Thyroid gland (tissue), 4 donors: ENCODE measurements at regions not wholly inside any gene's neighbourhood (a gene's known extent, or its start where the extent isn't known, plus 50 kb on each side); places are given as distances from the start of the nearest gene placed in this dataset.

Experiments
- POLR2A ChIP-seq, 2 donors: fragments of 450-650 bp; IDR thresholded peaks; one replicate each; pipeline ENCODE4 v1.6.1; 2017; ENCODE audit warnings: antibody characterized with exemption in 2 of 2, mild to moderate bottlenecking in 2 of 2, moderate library complexity in 1 of 2
- TF ChIP-seq, protein P1 (sequence below), 6 experiments: fragments of 200-600 bp in 3 of 6; fragments of 450-650 bp in 3 of 6; sonication (generic) in 3 of 6; IDR thresholded peaks; one replicate each; pipeline ENCODE4 v1.5.1; 2016 to 2019; ENCODE audit warnings: antibody characterized with exemption in 6 of 6, mild to moderate bottlenecking in 2 of 6, inconsistent platforms in 1 of 6, moderate library complexity in 1 of 6

DNA sequence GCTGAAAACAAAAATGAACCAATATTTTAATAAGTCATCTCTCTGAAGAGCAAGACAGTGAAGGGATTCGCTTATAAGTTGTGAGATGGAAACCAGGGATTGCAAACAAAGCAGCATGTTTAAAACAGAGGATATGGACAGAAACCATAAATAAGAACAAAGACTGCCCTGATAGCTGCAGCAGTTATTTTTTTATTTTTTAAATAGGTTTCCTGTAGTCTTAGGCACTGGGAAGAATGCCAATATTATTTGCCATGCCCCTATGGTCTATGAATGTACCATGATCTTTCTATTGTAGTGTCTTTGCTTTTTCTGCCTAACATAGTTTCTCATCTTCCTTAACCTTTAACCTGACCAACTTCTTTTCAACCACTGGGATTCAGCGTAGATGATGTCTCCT, 1334.0 kb upstream of the NRXN1 start:
- TF ChIP-seq, protein P1, sequence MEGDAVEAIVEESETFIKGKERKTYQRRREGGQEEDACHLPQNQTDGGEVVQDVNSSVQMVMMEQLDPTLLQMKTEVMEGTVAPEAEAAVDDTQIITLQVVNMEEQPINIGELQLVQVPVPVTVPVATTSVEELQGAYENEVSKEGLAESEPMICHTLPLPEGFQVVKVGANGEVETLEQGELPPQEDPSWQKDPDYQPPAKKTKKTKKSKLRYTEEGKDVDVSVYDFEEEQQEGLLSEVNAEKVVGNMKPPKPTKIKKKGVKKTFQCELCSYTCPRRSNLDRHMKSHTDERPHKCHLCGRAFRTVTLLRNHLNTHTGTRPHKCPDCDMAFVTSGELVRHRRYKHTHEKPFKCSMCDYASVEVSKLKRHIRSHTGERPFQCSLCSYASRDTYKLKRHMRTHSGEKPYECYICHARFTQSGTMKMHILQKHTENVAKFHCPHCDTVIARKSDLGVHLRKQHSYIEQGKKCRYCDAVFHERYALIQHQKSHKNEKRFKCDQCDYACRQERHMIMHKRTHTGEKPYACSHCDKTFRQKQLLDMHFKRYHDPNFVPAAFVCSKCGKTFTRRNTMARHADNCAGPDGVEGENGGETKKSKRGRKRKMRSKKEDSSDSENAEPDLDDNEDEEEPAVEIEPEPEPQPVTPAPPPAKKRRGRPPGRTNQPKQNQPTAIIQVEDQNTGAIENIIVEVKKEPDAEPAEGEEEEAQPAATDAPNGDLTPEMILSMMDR (IDR thresholded peaks at IDR 0.05): no peak
- TF ChIP-seq POLR2A (IDR thresholded peaks at IDR 0.05): no peak
